CD4-positive, alpha-beta T cell treated with Interleukin-17A for 4 hours (primary cell): ENCODE measurements at regions not wholly inside any gene's neighbourhood (a gene's known extent, or its start where the extent isn't known, plus 50 kb on each side); places are given as distances from the start of the nearest gene placed in this dataset.

Experiments used
- DNase-seq: peaks from one replicate; pipeline ENCODE4 v3.0.0-alpha.2; 2020; ENCODE audit warnings: mixed read lengths

- DNase-seq = no peak
Observed at GRCh38 chr9:93875330-93875729, 79.8 kb downstream of the BARX1 start.

GRCh38 chr9:93874242-93874641 is 80.9 kb downstream of the BARX1 start:
- DNase-seq = no peak

- no peak for DNase-seq
Observed at GRCh38 chr9:93871286-93871685, 83.9 kb downstream of the BARX1 start.

- DNase-seq = no peak
Observed at GRCh38 chr9:93869863-93870262, 85.3 kb downstream of the BARX1 start.

GRCh38 chr9:93869088-93869487 is 86.1 kb downstream of the BARX1 start:
- DNase-seq = no peak

- DNase-seq = no peak
Observed at GRCh38 chr9:93865716-93866115, 89.4 kb downstream of the BARX1 start.

GRCh38 chr9:93865245-93865644 is 89.9 kb downstream of the BARX1 start:
- DNase-seq = no peak

- DNase-seq = no peak
Observed at GRCh38 chr9:93864840-93865239, 90.3 kb downstream of the BARX1 start.

- DNase-seq = no peak
Observed at GRCh38 chr9:93864032-93864431, 91.1 kb downstream of the BARX1 start.

GRCh38 chr9:93862877-93863545 is 92.1 kb downstream of the BARX1 start:
- DNase-seq = no peak

- DNase-seq = no peak
Observed at GRCh38 chr9:93861736-93862358, 93.3 kb downstream of the BARX1 start.

- no peak for DNase-seq
Observed at GRCh38 chr9:93860694-93861658, 94.2 kb downstream of the BARX1 start.

- DNase-seq = no peak
Observed at GRCh38 chr9:93859431-93860215, 95.5 kb downstream of the BARX1 start.

- no peak for DNase-seq
Observed at GRCh38 chr9:93857528-93857927, 97.6 kb downstream of the BARX1 start.

- no peak for DNase-seq
Observed at GRCh38 chr9:93852728-93853127, 102.4 kb downstream of the BARX1 start.

- DNase-seq = no peak
Observed at GRCh38 chr9:93846349-93846748, 108.8 kb downstream of the BARX1 start.

- no peak for DNase-seq
Observed at GRCh38 chr9:93843396-93843795, 111.8 kb downstream of the BARX1 start.

- no peak for DNase-seq
Observed at GRCh38 chr9:93830606-93831005, 124.5 kb downstream of the BARX1 start.

- no peak for DNase-seq
Observed at GRCh38 chr9:93830012-93830596, 125.1 kb downstream of the BARX1 start.

GRCh38 chr9:93829271-93830011 is 125.7 kb downstream of the BARX1 start:
- no peak for DNase-seq

GRCh38 chr9:93828331-93829097 is 126.6 kb downstream of the BARX1 start:
- DNase-seq = no peak
